ENCODE measurements at regions not wholly inside any gene's neighbourhood (a gene's known extent, or its start where the extent isn't known, plus 50 kb on each side); places are given as distances from the start of the nearest gene placed in this dataset.

DNA sequence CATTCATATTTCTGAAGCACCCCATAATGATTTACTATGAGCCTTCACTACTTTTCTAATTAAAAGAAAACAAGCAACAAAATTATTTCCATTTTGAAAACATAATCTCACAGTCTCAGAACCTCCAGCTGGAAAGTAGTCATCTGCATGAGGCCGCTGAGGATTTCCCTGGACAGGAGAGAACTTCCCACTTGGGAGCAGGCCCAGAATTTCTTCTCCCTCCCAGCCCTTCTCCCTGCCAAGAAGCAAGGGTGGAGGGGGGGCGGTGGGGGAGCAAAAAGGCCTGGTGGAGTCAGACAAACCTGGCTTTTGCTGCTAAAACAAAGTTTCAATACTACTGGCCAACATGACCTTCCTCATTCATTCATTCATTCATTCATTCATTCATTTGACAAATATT is 167.3 kb downstream of the PJA1 start:
- H3K4me1 ChIP-seq = no peaks in the 10 kb centered on the region
- H3K4me3 ChIP-seq (ENCODE audit: low read depth, low read length) = no peak overlapping the region
- TF ChIP-seq, protein P1, sequence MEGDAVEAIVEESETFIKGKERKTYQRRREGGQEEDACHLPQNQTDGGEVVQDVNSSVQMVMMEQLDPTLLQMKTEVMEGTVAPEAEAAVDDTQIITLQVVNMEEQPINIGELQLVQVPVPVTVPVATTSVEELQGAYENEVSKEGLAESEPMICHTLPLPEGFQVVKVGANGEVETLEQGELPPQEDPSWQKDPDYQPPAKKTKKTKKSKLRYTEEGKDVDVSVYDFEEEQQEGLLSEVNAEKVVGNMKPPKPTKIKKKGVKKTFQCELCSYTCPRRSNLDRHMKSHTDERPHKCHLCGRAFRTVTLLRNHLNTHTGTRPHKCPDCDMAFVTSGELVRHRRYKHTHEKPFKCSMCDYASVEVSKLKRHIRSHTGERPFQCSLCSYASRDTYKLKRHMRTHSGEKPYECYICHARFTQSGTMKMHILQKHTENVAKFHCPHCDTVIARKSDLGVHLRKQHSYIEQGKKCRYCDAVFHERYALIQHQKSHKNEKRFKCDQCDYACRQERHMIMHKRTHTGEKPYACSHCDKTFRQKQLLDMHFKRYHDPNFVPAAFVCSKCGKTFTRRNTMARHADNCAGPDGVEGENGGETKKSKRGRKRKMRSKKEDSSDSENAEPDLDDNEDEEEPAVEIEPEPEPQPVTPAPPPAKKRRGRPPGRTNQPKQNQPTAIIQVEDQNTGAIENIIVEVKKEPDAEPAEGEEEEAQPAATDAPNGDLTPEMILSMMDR (IDR thresholded peaks at IDR 0.05; ENCODE audit: low read depth, low read length) = no peak
- H3K27me3 ChIP-seq = no peaks in the 10 kb centered on the region
- no peak for DNase-seq
- no peaks in the 10 kb centered on the region for H3K36me3 ChIP-seq
- no peaks in the 10 kb centered on the region for H3K9me3 ChIP-seq

DNA sequence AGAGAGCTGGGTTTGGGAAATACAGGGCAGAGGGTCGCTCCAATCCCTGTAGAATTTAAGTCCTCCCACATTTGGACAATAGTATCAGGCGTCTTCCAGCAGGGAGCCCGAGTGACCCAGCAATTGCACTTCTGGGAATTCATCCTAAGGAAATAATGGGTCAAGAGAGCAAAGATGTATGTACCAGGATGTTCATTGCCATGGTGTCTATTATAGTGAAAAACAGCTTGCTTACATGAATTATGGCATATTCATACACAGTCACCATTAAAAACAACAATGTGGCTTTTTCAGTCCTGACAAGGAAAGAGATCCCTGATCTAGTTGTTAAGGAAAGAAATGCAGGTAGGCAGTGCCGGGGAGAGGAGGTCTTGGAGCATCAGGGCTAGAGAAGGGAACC is 167.7 kb downstream of the PJA1 start:
- no peaks in the 10 kb centered on the region for H3K27me3 ChIP-seq
- H3K4me3 ChIP-seq (ENCODE audit: low read depth, low read length) = no peak overlapping the region
- H3K4me1 ChIP-seq = no peaks in the 10 kb centered on the region
- TF ChIP-seq, protein P1 (IDR thresholded peaks at IDR 0.05; ENCODE audit: low read depth, low read length) = no peak
- DNase-seq = no peak
- no peaks in the 10 kb centered on the region for H3K9me3 ChIP-seq
- H3K36me3 ChIP-seq = no peaks in the 10 kb centered on the region

DNA sequence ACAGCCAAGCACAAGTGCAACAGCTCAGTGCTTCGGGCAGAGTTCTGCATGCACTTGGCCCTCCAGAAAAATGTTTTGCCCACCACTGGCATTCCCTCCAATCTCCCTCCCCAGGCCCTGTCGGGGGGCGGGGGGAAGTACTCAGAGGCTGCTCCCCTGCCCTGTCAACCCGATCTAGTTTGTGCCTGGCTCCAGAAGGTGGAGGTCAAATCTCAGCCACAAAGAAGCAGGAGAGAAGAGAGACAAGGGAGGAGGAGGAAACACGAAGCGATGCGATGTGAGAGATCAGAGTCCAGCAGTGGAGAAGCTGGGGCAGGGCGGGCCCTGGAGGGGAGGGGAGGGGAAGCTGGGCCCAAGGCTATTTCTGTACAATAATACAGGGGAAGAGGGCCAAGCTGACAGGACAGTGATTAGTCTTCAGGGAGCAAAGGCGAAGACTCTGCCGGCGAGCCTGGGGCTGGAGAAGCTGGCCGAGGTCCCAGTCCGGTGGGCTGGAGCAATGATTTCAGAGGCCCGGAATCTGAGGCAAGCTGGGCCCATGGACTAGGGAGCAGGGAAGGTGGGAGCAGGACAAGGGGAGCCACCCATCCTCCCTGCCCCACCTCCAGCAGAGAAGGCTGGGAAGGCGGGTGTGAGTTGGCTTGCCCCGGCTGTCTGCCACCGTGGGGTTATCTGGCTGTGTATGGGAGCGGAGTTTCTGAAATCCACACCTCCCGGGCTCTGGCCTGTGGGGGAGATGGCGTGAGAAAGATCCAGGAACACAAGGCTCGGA is 167.1 kb downstream of the EFNB1 start:
- Histone ChIP-seq H3K4me3 (ENCODE audit: low read depth, low read length) (no peak overlapping the region), H3K4me1 (no peaks in the 10 kb centered on the region), H3K27me3 (no peaks in the 10 kb centered on the region), H3K36me3 (no peaks in the 10 kb centered on the region), H3K9me3 (no peaks in the 10 kb centered on the region)
- DNase-seq = no peak
- TF ChIP-seq, protein P1 (IDR thresholded peaks at IDR 0.05; ENCODE audit: low read depth, low read length) = no peak

DNA sequence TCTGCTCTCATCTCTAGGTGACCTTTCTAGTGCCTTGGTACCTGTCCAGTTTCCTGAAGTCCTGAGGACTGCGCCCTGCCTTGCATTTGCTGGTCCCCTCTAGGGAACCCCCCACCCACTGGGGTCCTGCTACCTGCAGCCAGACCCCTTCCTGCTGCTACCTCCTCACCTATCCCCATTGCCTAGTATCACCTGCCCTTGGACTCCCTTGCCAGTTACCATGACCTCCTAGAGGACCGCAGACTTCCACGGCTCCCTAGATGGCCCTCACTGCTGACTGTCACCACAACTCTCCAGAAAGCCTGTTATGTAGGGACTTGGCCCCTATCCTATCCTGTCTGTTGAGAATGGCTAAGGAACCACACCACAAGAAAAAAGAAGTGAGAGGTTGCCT is 166.6 kb downstream of the EFNB1 start:
- H3K9me3 ChIP-seq = no peaks in the 10 kb centered on the region
- no peak for DNase-seq
- no peaks in the 10 kb centered on the region for H3K36me3 ChIP-seq
- TF ChIP-seq, protein P1 (IDR thresholded peaks at IDR 0.05; ENCODE audit: low read depth, low read length) = no peak
- H3K27me3 ChIP-seq = no peaks in the 10 kb centered on the region
- no peak overlapping the region for H3K4me3 ChIP-seq (ENCODE audit: low read depth, low read length)
- no peaks in the 10 kb centered on the region for H3K4me1 ChIP-seq

DNA sequence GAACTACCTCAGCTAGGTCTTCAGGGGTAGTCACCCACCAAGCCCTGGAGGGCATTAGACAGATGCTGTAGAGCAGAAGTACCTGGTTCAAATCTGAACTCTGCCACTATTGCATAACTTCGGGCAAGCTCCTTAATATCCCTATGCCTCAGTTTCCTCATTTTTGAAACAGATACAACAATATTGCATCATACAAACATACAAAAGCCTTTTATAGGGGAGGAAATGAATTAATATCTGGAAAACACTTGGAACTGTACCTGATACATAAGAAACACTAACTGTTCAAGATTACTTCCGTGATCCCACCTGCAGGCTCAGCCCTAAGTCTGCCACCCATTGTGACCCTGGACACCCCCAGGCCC is 166.1 kb downstream of the EFNB1 start:
- no peaks in the 10 kb centered on the region for H3K4me1 ChIP-seq
- no peaks in the 10 kb centered on the region for H3K36me3 ChIP-seq
- no peaks in the 10 kb centered on the region for H3K9me3 ChIP-seq
- DNase-seq = no peak
- TF ChIP-seq, protein P1 (IDR thresholded peaks at IDR 0.05; ENCODE audit: low read depth, low read length) = no peak
- H3K4me3 ChIP-seq (ENCODE audit: low read depth, low read length) = no peak overlapping the region
- no peaks in the 10 kb centered on the region for H3K27me3 ChIP-seq

DNA sequence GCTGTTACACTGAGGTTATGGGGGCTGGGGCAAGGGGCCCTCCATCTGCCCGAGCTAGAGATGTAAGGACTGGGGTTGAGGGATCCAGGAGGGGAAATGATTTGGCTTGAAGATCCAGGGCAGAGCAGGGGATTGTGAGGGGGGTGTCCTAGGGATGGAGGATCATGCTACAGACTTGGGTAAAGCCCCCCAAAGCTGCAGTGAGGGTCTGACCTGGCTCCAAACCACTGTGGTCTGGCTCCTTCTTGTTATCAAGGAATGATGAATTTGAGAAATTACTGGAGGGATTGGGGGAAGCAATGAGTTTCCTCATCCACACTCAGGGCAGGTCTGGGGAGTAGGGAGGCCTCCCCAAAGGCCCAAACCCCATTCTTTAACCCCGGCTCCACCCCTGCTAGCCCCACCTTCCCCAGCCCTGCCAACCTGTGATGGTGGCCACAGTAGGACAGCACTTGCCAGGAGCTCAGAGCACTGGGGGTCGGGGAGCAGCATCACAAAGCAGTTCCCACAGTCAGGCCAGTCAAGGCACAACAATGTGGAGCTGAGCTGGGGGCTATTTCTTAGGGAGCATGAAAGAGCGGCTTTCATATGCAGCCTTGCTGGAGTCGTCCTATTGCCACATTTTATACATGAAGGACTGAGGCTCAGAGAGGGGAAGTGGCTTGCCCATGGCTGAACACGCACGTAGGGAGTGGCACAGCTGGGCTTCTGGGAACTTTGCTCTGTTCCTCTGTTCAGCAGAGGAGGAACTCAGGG is 165.5 kb downstream of the EFNB1 start:
- H3K36me3 ChIP-seq = no peaks in the 10 kb centered on the region

More for the DNA sequence above, 165.5 kb downstream of the EFNB1 start:
- TF ChIP-seq, protein P1 (IDR thresholded peaks at IDR 0.05; ENCODE audit: low read depth, low read length) = no peak
- H3K27me3 ChIP-seq = no peaks in the 10 kb centered on the region
- H3K4me3 ChIP-seq (ENCODE audit: low read depth, low read length) = no peak overlapping the region
- H3K9me3 ChIP-seq = no peaks in the 10 kb centered on the region
- H3K4me1 ChIP-seq = no peaks in the 10 kb centered on the region
- no peak for DNase-seq

Measured in BE2C (cell line).